OCI-LY7 (cell line): ENCODE measurements at regions not wholly inside any gene's neighbourhood (a gene's known extent, or its start where the extent isn't known, plus 50 kb on each side); places are given as distances from the start of the nearest gene placed in this dataset.

ENCODE experiments used
- BruUV-seq: library from RNA; stranded (reverse); fragments of 400-500 nt; replicated peaks from 2 replicates; lab custom pipeline; 2021; lab: Mats Ljungman, UMichigan
- CTCF ChIA-PET: fragments of 300-600 bp; sonication (Branson Sonifier 250); formaldehyde crosslinking; loops from one replicate; lab custom pipeline; 2022; ENCODE audit warnings: antibody characterized with exemption; ENCODE audit not compliant: unreplicated experiment; lab: Charles Lee
- POLR2A ChIA-PET: fragments of 300-600 bp; sonication (Branson Sonifier 250); formaldehyde crosslinking; loops from one replicate; lab custom pipeline; 2022; ENCODE audit warnings: antibody characterized with exemption; lab: Charles Lee
- DNase-seq: peaks from one replicate; pipeline ENCODE4 v3.0.0-alpha.2; 2015; ENCODE audit warnings: low spot score
- H2AFZ ChIP-seq: fragments of 200-600 bp; sonication (generic), shearing (Covaris generic); 2 replicates; pipeline ENCODE4 v1.6.1; 2014; ENCODE audit warnings: mild to moderate bottlenecking, antibody characterized with exemption, low read length, moderate library complexity
- H3K27ac ChIP-seq: fragments of 200-600 bp; sonication (generic); 2 replicates; pipeline ENCODE4 v1.5.1; 2014; ENCODE audit warnings: mixed run types, low read depth, mild to moderate bottlenecking, moderate library complexity, low read length, inconsistent platforms; ENCODE audit not compliant: poor library complexity, severe bottlenecking
- H3K36me3 ChIP-seq: fragments of 200-600 bp; sonication (generic); 2 replicates; pipeline ENCODE4 v1.6.1; 2014; ENCODE audit warnings: mild to moderate bottlenecking, antibody characterized with exemption, low read length, moderate library complexity, mixed read lengths; ENCODE audit not compliant: insufficient read depth
- H3K4me1 ChIP-seq: fragments of 200-600 bp; sonication (generic); 2 replicates; pipeline ENCODE4 v1.5.1; 2014; ENCODE audit warnings: mild to moderate bottlenecking, low read length; ENCODE audit not compliant: insufficient read depth, poor library complexity, severe bottlenecking
- H3K4me2 ChIP-seq: fragments of 200-600 bp; sonication (generic); 2 replicates; pipeline ENCODE4 v1.6.1; 2014; ENCODE audit warnings: mild to moderate bottlenecking, low read length
- H3K4me3 ChIP-seq: fragments of 200-600 bp; sonication (generic); 2 replicates; pipeline ENCODE4 v1.5.1; 2014; ENCODE audit warnings: mild to moderate bottlenecking, low read depth, low read length; ENCODE audit not compliant: poor library complexity, severe bottlenecking
- H3K79me2 ChIP-seq: fragments of 200-600 bp; sonication (generic); 2 replicates; pipeline ENCODE4 v1.6.1; 2016; ENCODE audit warnings: low read depth, mild to moderate bottlenecking, low read length, moderate library complexity, mixed read lengths; ENCODE audit not compliant: insufficient read depth
- H3K9me2 ChIP-seq: fragments of 200-600 bp; sonication (generic); 2 replicates; pipeline ENCODE4 v1.6.1; 2016; ENCODE audit warnings: mild to moderate bottlenecking, low read length, mixed read lengths; ENCODE audit not compliant: insufficient read depth
- H3K9me3 ChIP-seq: fragments of 200-600 bp; sonication (generic); 2 replicates; pipeline ENCODE4 v1.6.1; 2014; ENCODE audit warnings: mild to moderate bottlenecking, mixed run types, low read length, mixed read lengths
- H4K20me1 ChIP-seq: fragments of 200-600 bp; sonication (generic); 2 replicates; pipeline ENCODE4 v1.6.1; 2014; ENCODE audit warnings: mild to moderate bottlenecking, antibody characterized with exemption, low read length, moderate library complexity, mixed read lengths; ENCODE audit not compliant: insufficient read depth
- CTCF ChIP-seq: fragments of 200-600 bp; sonication (generic); conservative IDR thresholded peaks from 2 replicates; pipeline ENCODE4 v1.5.1; 2014; ENCODE audit warnings: mild to moderate bottlenecking, antibody characterized with exemption, low read length, moderate library complexity, mixed read lengths
- EZH2phosphoT487 ChIP-seq: fragments of 200-600 bp; sonication (generic); IDR thresholded peaks from 2 replicates; pipeline ENCODE4 v1.6.1; 2018; ENCODE audit warnings: low read depth, borderline replicate concordance, mild to moderate bottlenecking, mixed run types, antibody characterized with exemption, low read length, moderate library complexity, mixed read lengths
- intact Hi-C: fragments of 100-400 bp; cut with micrococcal nuclease; formaldehyde crosslinking; loops from one replicate; pipeline ENCODE4 v1.10.0; 2022; ENCODE audit not compliant: unreplicated experiment

GRCh38 chr21:27805696-27806095 is 838.8 kb upstream of the ADAMTS5 start:
- no peaks in the 10 kb centered on the region for H4K20me1 ChIP-seq
- BruUV-seq: no TSS peak
- H3K27ac ChIP-seq: no peak overlapping the region
- H3K4me3 ChIP-seq: no peak overlapping the region
- CTCF ChIA-PET: no interaction called here
- H3K9me3 ChIP-seq: no peaks in the 10 kb centered on the region
- H3K36me3 ChIP-seq: no peaks in the 10 kb centered on the region
- H3K4me2 ChIP-seq: no peak overlapping the region
- no peak overlapping the region for H2AFZ ChIP-seq
- TF ChIP-seq CTCF (no peak), EZH2phosphoT487 (no peak)
- no peaks in the 10 kb centered on the region for H3K79me2 ChIP-seq
- intact Hi-C loops: no loop called here
- no peaks in the 10 kb centered on the region for H3K4me1 ChIP-seq
- DNase-seq: no peak
- H3K9me2 ChIP-seq: no peaks in the 10 kb centered on the region
- POLR2A ChIA-PET: no interaction called here

- intact Hi-C loops: no loop called here
- no peak overlapping the region for H3K4me2 ChIP-seq
- no peak overlapping the region for H3K27ac ChIP-seq
- no peak for TF ChIP-seq EZH2phosphoT487
- TF ChIP-seq CTCF: no peak
- H3K9me2 ChIP-seq: no peaks in the 10 kb centered on the region
- no peaks in the 10 kb centered on the region for H3K9me3 ChIP-seq
- H3K79me2 ChIP-seq: no peaks in the 10 kb centered on the region
- H3K36me3 ChIP-seq: no peaks in the 10 kb centered on the region
- no TSS peak for BruUV-seq
- CTCF ChIA-PET: no interaction called here
- no peak overlapping the region for H3K4me3 ChIP-seq
- no peak overlapping the region for H2AFZ ChIP-seq
- H3K4me1 ChIP-seq: no peaks in the 10 kb centered on the region
- no peak for DNase-seq
- POLR2A ChIA-PET: no interaction called here
- H4K20me1 ChIP-seq: no peaks in the 10 kb centered on the region
Observed at GRCh38 chr21:27804515-27804914, 837.6 kb upstream of the ADAMTS5 start.

- no peak overlapping the region for H3K27ac ChIP-seq
- H3K4me1 ChIP-seq: no peaks in the 10 kb centered on the region
- H3K9me3 ChIP-seq: no peaks in the 10 kb centered on the region
- no peaks in the 10 kb centered on the region for H3K36me3 ChIP-seq
- intact Hi-C loops: no loop called here
- no peak overlapping the region for H3K4me3 ChIP-seq
- no peak overlapping the region for H2AFZ ChIP-seq
- DNase-seq: no peak
- H3K4me2 ChIP-seq: no peak overlapping the region
- H4K20me1 ChIP-seq: no peaks in the 10 kb centered on the region
- no peaks in the 10 kb centered on the region for H3K79me2 ChIP-seq
- ChIA-PET POLR2A (interaction anchor here (0.7 kb wide), 1 partner anchor 1015 kb away, joined by 3 read pairs; no protein-coding TSS in a partner anchor), CTCF (no interaction called here)
- no peaks in the 10 kb centered on the region for H3K9me2 ChIP-seq
- BruUV-seq: no TSS peak
- no peak for TF ChIP-seq EZH2phosphoT487
- no peak for TF ChIP-seq CTCF
Observed at GRCh38 chr21:27803571-27803970, 836.7 kb upstream of the ADAMTS5 start.
